Spleen (tissue), 7 donors: ENCODE measurements at regions not wholly inside any gene's neighbourhood (a gene's known extent, or its start where the extent isn't known, plus 50 kb on each side); places are given as distances from the start of the nearest gene placed in this dataset.

ENCODE experiments used
- POLR2A ChIP-seq, 3 donors: fragments of 450-650 bp; IDR thresholded peaks; one replicate each; pipeline ENCODE4 v1.5.1; 2017; ENCODE audit warnings: antibody characterized with exemption in 3 of 3, mild to moderate bottlenecking in 1 of 3
- POLR2AphosphoS5 ChIP-seq, 3 donors: sonication (generic); formaldehyde crosslinking; IDR thresholded peaks; one replicate each; pipeline ENCODE4 v1.5.1; 2017; ENCODE audit warnings: antibody characterized with exemption in 3 of 3
- TF ChIP-seq, protein P1 (sequence below), 11 experiments: fragments of 200-600 bp in 7 of 11; fragments of 450-650 bp in 4 of 11; sonication (generic) in 4 of 11; IDR thresholded peaks in 8 of 11; conservative IDR thresholded peaks in 3 of 11; 1 replicate in 7 of 11; 2 replicates in 4 of 11; pipeline versions ENCODE4 v1.4.0 to v1.8.0; 2016 to 2021; ENCODE audit warnings: antibody characterized with exemption in 11 of 11, inconsistent platforms in 4 of 11, mild to moderate bottlenecking in 1 of 11
- donor health status: DM: no; HTN: no; CAD: no; lungs with moderate emphysema.
- donor health status: DM: no; HTN: no; CAD: no.
- donor health status: DM: no; HTN: no; CAD: no.

- TF ChIP-seq, protein P1, sequence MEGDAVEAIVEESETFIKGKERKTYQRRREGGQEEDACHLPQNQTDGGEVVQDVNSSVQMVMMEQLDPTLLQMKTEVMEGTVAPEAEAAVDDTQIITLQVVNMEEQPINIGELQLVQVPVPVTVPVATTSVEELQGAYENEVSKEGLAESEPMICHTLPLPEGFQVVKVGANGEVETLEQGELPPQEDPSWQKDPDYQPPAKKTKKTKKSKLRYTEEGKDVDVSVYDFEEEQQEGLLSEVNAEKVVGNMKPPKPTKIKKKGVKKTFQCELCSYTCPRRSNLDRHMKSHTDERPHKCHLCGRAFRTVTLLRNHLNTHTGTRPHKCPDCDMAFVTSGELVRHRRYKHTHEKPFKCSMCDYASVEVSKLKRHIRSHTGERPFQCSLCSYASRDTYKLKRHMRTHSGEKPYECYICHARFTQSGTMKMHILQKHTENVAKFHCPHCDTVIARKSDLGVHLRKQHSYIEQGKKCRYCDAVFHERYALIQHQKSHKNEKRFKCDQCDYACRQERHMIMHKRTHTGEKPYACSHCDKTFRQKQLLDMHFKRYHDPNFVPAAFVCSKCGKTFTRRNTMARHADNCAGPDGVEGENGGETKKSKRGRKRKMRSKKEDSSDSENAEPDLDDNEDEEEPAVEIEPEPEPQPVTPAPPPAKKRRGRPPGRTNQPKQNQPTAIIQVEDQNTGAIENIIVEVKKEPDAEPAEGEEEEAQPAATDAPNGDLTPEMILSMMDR (IDR thresholded peaks at IDR 0.05 in 8 of 11, conservative IDR thresholded peaks at IDR 0.05 in 3 of 11): no peak
- TF ChIP-seq POLR2A (IDR thresholded peaks at IDR 0.05): no peak
- no peak for TF ChIP-seq POLR2AphosphoS5 (IDR thresholded peaks at IDR 0.05)
These were observed 249.8 kb downstream of the ACKR3 start for GRCh38 chr2:236819275-236820002.
